ENCODE measurements at regions not wholly inside any gene's neighbourhood (a gene's known extent, or its start where the extent isn't known, plus 50 kb on each side); places are given as distances from the start of the nearest gene placed in this dataset.

GRCh38 chr12:15044471-15044870 lies 71.6 kb downstream of the PDE6H start:
- H3K36me3 ChIP-seq: no peaks in the 10 kb centered on the region
- H3K27me3 ChIP-seq (ENCODE audit: low read depth): no peaks in the 10 kb centered on the region
- no peaks in the 10 kb centered on the region for H3K4me1 ChIP-seq
- TF ChIP-seq CTCF (IDR thresholded peaks at IDR 0.05; ENCODE audit: borderline replicate concordance): no peak
- no peak overlapping the region for H3K27ac ChIP-seq (replicated peaks)
- no peak overlapping the region for H3K4me3 ChIP-seq
- no peak for DNase-seq
- H3K9me3 ChIP-seq (replicated peaks): no peaks in the 10 kb centered on the region
- intact Hi-C loops (cut with micrococcal nuclease): no loop called here

GRCh38 chr12:15045451-15045850 lies 72.6 kb downstream of the PDE6H start:
- H3K27me3 ChIP-seq (ENCODE audit: low read depth): no peaks in the 10 kb centered on the region
- intact Hi-C loops (cut with micrococcal nuclease): no loop called here

GRCh38 chr12:15047611-15048010 lies 74.8 kb downstream of the PDE6H start:
- DNase-seq: no peak
- intact Hi-C loops (cut with micrococcal nuclease): no loop called here
- H3K4me1 ChIP-seq: no peaks in the 10 kb centered on the region
- H3K4me3 ChIP-seq: no peak overlapping the region
- H3K27ac ChIP-seq (replicated peaks): no peak overlapping the region
- no peaks in the 10 kb centered on the region for H3K9me3 ChIP-seq (replicated peaks)
- H3K36me3 ChIP-seq: no peaks in the 10 kb centered on the region
- H3K27me3 ChIP-seq (ENCODE audit: low read depth): no peaks in the 10 kb centered on the region
- TF ChIP-seq CTCF (IDR thresholded peaks at IDR 0.05; ENCODE audit: borderline replicate concordance): no peak

More at GRCh38 chr12:15045451-15045850, 72.6 kb downstream of the PDE6H start:
- DNase-seq: no peak
- Histone ChIP-seq H3K36me3 (no peaks in the 10 kb centered on the region), H3K27ac (replicated peaks) (no peak overlapping the region), H3K4me1 (no peaks in the 10 kb centered on the region), H3K4me3 (no peak overlapping the region), H3K9me3 (replicated peaks) (no peaks in the 10 kb centered on the region)
- TF ChIP-seq CTCF (IDR thresholded peaks at IDR 0.05; ENCODE audit: borderline replicate concordance): no peak

GRCh38 chr12:15049461-15050153 lies 76.8 kb downstream of the PDE6H start:
- no peaks in the 10 kb centered on the region for H3K4me1 ChIP-seq
- H3K36me3 ChIP-seq: no peaks in the 10 kb centered on the region
- intact Hi-C loops (cut with micrococcal nuclease): no loop called here
- H3K27me3 ChIP-seq (ENCODE audit: low read depth): no peaks in the 10 kb centered on the region
- DNase-seq: no peak
- H3K27ac ChIP-seq (replicated peaks): no peak overlapping the region
- H3K4me3 ChIP-seq: no peak overlapping the region
- no peak for TF ChIP-seq CTCF (IDR thresholded peaks at IDR 0.05; ENCODE audit: borderline replicate concordance)
- H3K9me3 ChIP-seq (replicated peaks): no peaks in the 10 kb centered on the region

- H3K4me1 ChIP-seq: no peaks in the 10 kb centered on the region
- intact Hi-C loops (cut with micrococcal nuclease): no loop called here
- H3K36me3 ChIP-seq: no peaks in the 10 kb centered on the region
- DNase-seq: no peak
- no peaks in the 10 kb centered on the region for H3K9me3 ChIP-seq (replicated peaks)
- no peak for TF ChIP-seq CTCF (IDR thresholded peaks at IDR 0.05; ENCODE audit: borderline replicate concordance)
- no peak overlapping the region for H3K4me3 ChIP-seq
- no peak overlapping the region for H3K27ac ChIP-seq (replicated peaks)
- H3K27me3 ChIP-seq (ENCODE audit: low read depth): no peaks in the 10 kb centered on the region
These were observed 77.8 kb downstream of the PDE6H start for GRCh38 chr12:15050659-15051058.
